Lung (tissue), 11 donors: ENCODE measurements at regions not wholly inside any gene's neighbourhood (a gene's known extent, or its start where the extent isn't known, plus 50 kb on each side); places are given as distances from the start of the nearest gene placed in this dataset.

Experiments
- ATAC-seq: fragments of 200-7000 bp; cut with Tn5 transposase; one replicate; pipeline ENCODE4 v1.9.1; 2020; ENCODE audit warnings: moderate number of reproducible peaks; ENCODE audit not compliant: insufficient read depth, low FRiP score
- DNase-seq, 3 donors: peaks; one replicate each; pipeline ENCODE4 v3.0.0-alpha.2; 2013 to 2017
- H3K27ac ChIP-seq, 2 donors: one replicate each; pipeline ENCODE4 v1.5.1; 2013; ENCODE audit warnings: mild to moderate bottlenecking in 2 of 2, moderate library complexity in 2 of 2, control low read depth in 1 of 2, inconsistent platforms in 1 of 2, low read depth in 1 of 2, low read length in 1 of 2
- H3K27me3 ChIP-seq, 3 donors: one replicate each; pipeline ENCODE4 v1.5.1; 2013; ENCODE audit warnings: low read length in 2 of 3; ENCODE audit not compliant: control insufficient read depth in 3 of 3, insufficient read depth in 3 of 3
- H3K36me3 ChIP-seq, 4 donors: one replicate each; pipeline ENCODE4 v1.5.1; 2013; ENCODE audit warnings: low read length in 4 of 4, mild to moderate bottlenecking in 1 of 4, moderate library complexity in 1 of 4; ENCODE audit not compliant: control insufficient read depth in 4 of 4, insufficient read depth in 4 of 4
- H3K4me1 ChIP-seq, 5 donors: one replicate each; pipeline ENCODE4 v1.5.1; 2013; ENCODE audit warnings: low read length in 5 of 5, mild to moderate bottlenecking in 2 of 5, moderate library complexity in 1 of 5; ENCODE audit not compliant: control insufficient read depth in 5 of 5, insufficient read depth in 5 of 5
- H3K4me3 ChIP-seq: one replicate; pipeline ENCODE4 v1.5.1; 2013; ENCODE audit warnings: mild to moderate bottlenecking, control low read depth, moderate library complexity
- H3K9ac ChIP-seq, 2 donors: one replicate each; pipeline ENCODE4 v1.5.1; 2013; ENCODE audit warnings: low read length in 2 of 2, control low read depth in 1 of 2; ENCODE audit not compliant: insufficient read depth in 1 of 2
- H3K9me3 ChIP-seq, 4 donors: one replicate each; pipeline ENCODE4 v1.5.1; 2013; ENCODE audit warnings: low read length in 3 of 4, mild to moderate bottlenecking in 1 of 4, moderate library complexity in 1 of 4; ENCODE audit not compliant: control insufficient read depth in 4 of 4, insufficient read depth in 3 of 4
- WGBS, 2 donors: extraction: QIAGEN DNeasy Blood & Tissue Kit; methylation state at CpG; one replicate each; pipeline ENCODE4 v1.1.7; 2013; 5-methylcytosine and 5-hydroxymethylcytosine counted together
- TF ChIP-seq, protein P1 (sequence below): IDR thresholded peaks from 2 replicates; pipeline ENCODE4 v1.5.1; 2012; ENCODE audit warnings: mild to moderate bottlenecking; ENCODE audit errors: control extremely low read depth, extremely low read depth
- donor health status: control.
- donor health status: control.
- donor health status: Bipolar disorder and iron deficiency.
- donor health status: healthy.
- donor health status: DM: yes; HTN: yes; CAD: no.

DNA sequence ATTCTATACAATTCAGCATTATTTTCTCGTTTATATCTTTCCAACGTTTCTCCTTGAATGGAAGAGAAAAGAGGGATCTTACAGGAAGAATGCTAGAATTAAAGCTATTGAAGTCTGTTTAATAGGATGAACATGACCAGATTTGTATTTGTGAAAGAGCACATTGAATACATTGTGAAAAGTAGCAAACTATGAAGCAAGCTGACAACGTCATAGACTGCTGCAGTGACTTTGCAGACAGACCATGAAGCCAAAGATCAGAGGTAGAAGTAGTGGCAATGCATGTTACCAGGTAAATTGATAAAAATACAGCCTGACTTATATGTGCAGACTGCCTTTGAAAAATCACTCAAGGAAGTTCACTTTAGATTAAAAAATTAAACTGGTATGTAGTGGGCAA is 146.1 kb downstream of the RASSF9 start:
- 86 to 88% methylated on average over 3 of the region's 3 CpGs for WGBS, 2 donors
- TF ChIP-seq, protein P1, sequence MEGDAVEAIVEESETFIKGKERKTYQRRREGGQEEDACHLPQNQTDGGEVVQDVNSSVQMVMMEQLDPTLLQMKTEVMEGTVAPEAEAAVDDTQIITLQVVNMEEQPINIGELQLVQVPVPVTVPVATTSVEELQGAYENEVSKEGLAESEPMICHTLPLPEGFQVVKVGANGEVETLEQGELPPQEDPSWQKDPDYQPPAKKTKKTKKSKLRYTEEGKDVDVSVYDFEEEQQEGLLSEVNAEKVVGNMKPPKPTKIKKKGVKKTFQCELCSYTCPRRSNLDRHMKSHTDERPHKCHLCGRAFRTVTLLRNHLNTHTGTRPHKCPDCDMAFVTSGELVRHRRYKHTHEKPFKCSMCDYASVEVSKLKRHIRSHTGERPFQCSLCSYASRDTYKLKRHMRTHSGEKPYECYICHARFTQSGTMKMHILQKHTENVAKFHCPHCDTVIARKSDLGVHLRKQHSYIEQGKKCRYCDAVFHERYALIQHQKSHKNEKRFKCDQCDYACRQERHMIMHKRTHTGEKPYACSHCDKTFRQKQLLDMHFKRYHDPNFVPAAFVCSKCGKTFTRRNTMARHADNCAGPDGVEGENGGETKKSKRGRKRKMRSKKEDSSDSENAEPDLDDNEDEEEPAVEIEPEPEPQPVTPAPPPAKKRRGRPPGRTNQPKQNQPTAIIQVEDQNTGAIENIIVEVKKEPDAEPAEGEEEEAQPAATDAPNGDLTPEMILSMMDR: no peak

GRCh38 chr12:85693093-85693665 is 143.0 kb downstream of the RASSF9 start:
- ATAC-seq (no peak), DNase-seq (no peak)
- Histone ChIP-seq H3K27me3 (no peaks in the 10 kb centered on the region), H3K9me3 (no peaks in the 10 kb centered on the region), H3K27ac (no peak overlapping the region), H3K36me3 (no peaks in the 10 kb centered on the region), H3K4me3 (no peak overlapping the region), H3K9ac (no peak overlapping the region), H3K4me1 (peaks cover 0 to 4% (median 0%) of the 10 kb centered on the region in 5 donors)
- TF ChIP-seq, protein P1: no peak
- WGBS, 2 donors: 92 to 93% methylated on average over 3 of the region's 3 CpGs

More for the DNA sequence above, 146.1 kb downstream of the RASSF9 start:
- no peaks in the 10 kb centered on the region for H3K27me3 ChIP-seq
- no peak overlapping the region for H3K4me3 ChIP-seq
- no peaks in the 10 kb centered on the region for H3K36me3 ChIP-seq
- H3K27ac ChIP-seq: no peak overlapping the region
- H3K9ac ChIP-seq: no peak overlapping the region
- ATAC-seq (no peak), DNase-seq (no peak)
- peaks cover 0 to 4% (median 0%) of the 10 kb centered on the region in 5 donors for H3K4me1 ChIP-seq
- H3K9me3 ChIP-seq: no peaks in the 10 kb centered on the region

- ATAC-seq (no peak), DNase-seq (no peak)
- no peaks in the 10 kb centered on the region for H3K27me3 ChIP-seq
- H3K9me3 ChIP-seq: no peaks in the 10 kb centered on the region
- no peaks in the 10 kb centered on the region for H3K4me1 ChIP-seq
- 66% methylated on average over 4 of the region's 4 CpGs for WGBS, 2 donors
- no peak overlapping the region for H3K27ac ChIP-seq
- no peak overlapping the region for H3K9ac ChIP-seq
- TF ChIP-seq, protein P1: no peak
- no peaks in the 10 kb centered on the region for H3K36me3 ChIP-seq
- H3K4me3 ChIP-seq: no peak overlapping the region
Observed at GRCh38 chr12:85695097-85695715, 141.0 kb downstream of the RASSF9 start.
